ENCODE measurements at regions not wholly inside any gene's neighbourhood (a gene's known extent, or its start where the extent isn't known, plus 50 kb on each side); places are given as distances from the start of the nearest gene placed in this dataset.

GRCh38 chr15:69862540-69862939 is 235.2 kb downstream of the TLE3 start:
- BruUV-seq (replicated peaks), result no TSS peak

GRCh38 chr15:69863446-69863845 is 234.3 kb downstream of the TLE3 start:
- Histone ChIP-seq H3K27me3 (ENCODE audit: control insufficient read depth, insufficient read depth, low read length) (no peaks in the 10 kb centered on the region), H3K9me3 (ENCODE audit: control insufficient read depth, insufficient read depth, low read depth, low read length) (no peaks in the 10 kb centered on the region), H3K4me1 (ENCODE audit: control insufficient read depth, insufficient read depth, low read length) (no peaks in the 10 kb centered on the region; the same call in 1 of the 2 replicates), H3K27ac (ENCODE audit: low read length) (no peak overlapping the region), H3K36me3 (ENCODE audit: control insufficient read depth, insufficient read depth, low read length) (no peaks in the 10 kb centered on the region), H3K4me3 (ENCODE audit: low read depth in 2 of 2, low read length in 2 of 2) (no peak overlapping the region)
- intact Hi-C loops (cut with micrococcal nuclease; ENCODE audit: unreplicated experiment), result no loop called here
- BruUV-seq (replicated peaks), result no TSS peak
- ChIA-PET POLR2A (no interaction called here), CTCF (no interaction called here)
- DNase-seq (ENCODE audit: low read depth, low spot score) (no peak), ATAC-seq (no peak)
- TF ChIP-seq POLR2AphosphoS5 (IDR thresholded peaks at IDR 0.05; ENCODE audit: low read depth, low read length) (no peak), SIN3A (IDR thresholded peaks at IDR 0.05; ENCODE audit: borderline replicate concordance, insufficient read depth, low read depth, low read length) (no peak), CTCF (IDR thresholded peaks at IDR 0.05) (no peak), TCF7L2 (IDR thresholded peaks at IDR 0.05; ENCODE audit: low read depth, low read length) (no peak), REST (IDR thresholded peaks at IDR 0.05; ENCODE audit: insufficient read depth in 1 of 2, low read depth in 2 of 2, low read length in 1 of 2) (no peak)
- in situ Hi-C loops (cut with HindIII; ENCODE audit: low pct_unique_long_range_greater_than_20kb, low sequenced_read_pairs), result no loop called here

More at GRCh38 chr15:69862540-69862939, 235.2 kb downstream of the TLE3 start:
- TF ChIP-seq TCF7L2 (IDR thresholded peaks at IDR 0.05; ENCODE audit: low read depth, low read length), result no peak
- no peak for TF ChIP-seq REST (IDR thresholded peaks at IDR 0.05; ENCODE audit: insufficient read depth in 1 of 2, low read depth in 2 of 2, low read length in 1 of 2)
- TF ChIP-seq SIN3A (IDR thresholded peaks at IDR 0.05; ENCODE audit: borderline replicate concordance, insufficient read depth, low read depth, low read length), result no peak
- TF ChIP-seq CTCF (IDR thresholded peaks at IDR 0.05), result no peak
- no peak for TF ChIP-seq POLR2AphosphoS5 (IDR thresholded peaks at IDR 0.05; ENCODE audit: low read depth, low read length)
- Histone ChIP-seq H3K27ac (ENCODE audit: low read length) (no peak overlapping the region), H3K4me1 (ENCODE audit: control insufficient read depth, insufficient read depth, low read length) (no peaks in the 10 kb centered on the region; the same call in 1 of the 2 replicates), H3K9me3 (ENCODE audit: control insufficient read depth, insufficient read depth, low read depth, low read length) (no peaks in the 10 kb centered on the region), H3K4me3 (ENCODE audit: low read depth in 2 of 2, low read length in 2 of 2) (no peak overlapping the region), H3K36me3 (ENCODE audit: control insufficient read depth, insufficient read depth, low read length) (no peaks in the 10 kb centered on the region), H3K27me3 (ENCODE audit: control insufficient read depth, insufficient read depth, low read length) (no peaks in the 10 kb centered on the region)
- DNase-seq (ENCODE audit: low read depth, low spot score) (no peak), ATAC-seq (no peak)
- ChIA-PET CTCF (no interaction called here), POLR2A (interaction anchor here (0.6 kb wide), 2 partner anchors 8 to 331 kb away, joined by 3 to 7 read pairs; no protein-coding TSS in a partner anchor)
- intact Hi-C loops (cut with micrococcal nuclease; ENCODE audit: unreplicated experiment), result no loop called here
- in situ Hi-C loops (cut with HindIII; ENCODE audit: low pct_unique_long_range_greater_than_20kb, low sequenced_read_pairs), result no loop called here
